ENCODE measurements at regions not wholly inside any gene's neighbourhood (a gene's known extent, or its start where the extent isn't known, plus 50 kb on each side); places are given as distances from the start of the nearest gene placed in this dataset.

DNA sequence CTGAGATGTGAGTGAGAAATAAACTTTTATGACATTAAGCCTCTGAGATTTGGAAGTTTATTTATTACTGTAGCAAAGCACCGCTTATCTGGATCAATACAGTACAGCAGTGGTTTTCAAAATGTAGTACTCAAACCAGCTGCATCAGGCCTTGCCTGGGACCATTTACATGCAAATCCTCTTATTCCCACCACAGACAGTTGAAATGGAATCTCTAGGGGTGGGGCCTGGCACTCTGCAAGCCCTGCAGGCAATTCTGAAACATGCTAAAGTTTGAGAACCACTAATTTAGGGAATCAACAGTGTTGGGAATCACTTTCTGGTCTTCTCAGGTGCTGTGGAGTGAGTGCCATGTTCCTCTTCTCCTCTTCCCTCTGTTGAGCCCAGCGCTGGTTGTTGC is 77.8 kb upstream of the TAMM41 start:
- Histone ChIP-seq H3K9ac (ENCODE audit: low read length) (no peak overlapping the region), H3K9me3 (ENCODE audit: control insufficient read depth, low read length) (no peaks in the 10 kb centered on the region), H3K4me1 (ENCODE audit: control insufficient read depth, insufficient read depth, low read length) (no peaks in the 10 kb centered on the region), H3K27me3 (replicated peaks; ENCODE audit: control insufficient read depth, insufficient read depth, low read length) (peaks cover 27% of the 10 kb centered on the region), H3K4me3 (ENCODE audit: low read length) (no peak overlapping the region), H3K36me3 (ENCODE audit: control insufficient read depth, insufficient read depth, low read length, severe bottlenecking) (no peaks in the 10 kb centered on the region)
- no peak for DNase-seq (ENCODE audit: low read depth)

DNA sequence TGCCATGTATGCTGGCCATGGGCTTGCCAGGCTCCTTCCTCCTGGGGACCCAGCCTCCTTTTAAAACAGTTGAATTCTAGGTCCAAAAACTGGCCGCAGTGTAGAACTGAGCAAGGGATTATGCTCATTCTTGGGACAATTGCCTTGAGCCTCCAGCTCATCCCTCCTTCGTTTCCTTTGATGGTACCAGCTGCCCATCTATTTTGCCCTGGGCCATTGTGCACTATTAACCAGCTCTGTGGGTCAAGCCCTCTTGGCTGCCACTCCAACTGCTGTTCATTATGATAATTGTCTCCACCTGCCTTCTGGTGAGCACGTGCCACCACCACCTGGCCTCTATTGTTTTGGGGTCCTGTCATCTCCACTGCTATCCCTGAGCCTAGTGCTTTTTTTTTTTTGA is 75.8 kb upstream of the SYN2 start:
- H3K27me3 ChIP-seq (replicated peaks; ENCODE audit: control insufficient read depth, insufficient read depth, low read length), result peaks cover 20% of the 10 kb centered on the region
- H3K4me3 ChIP-seq (ENCODE audit: low read length), result no peak overlapping the region
- no peak overlapping the region for H3K9ac ChIP-seq (ENCODE audit: low read length)
- no peak for DNase-seq (ENCODE audit: low read depth)
- H3K9me3 ChIP-seq (ENCODE audit: control insufficient read depth, low read length), result no peaks in the 10 kb centered on the region
- H3K4me1 ChIP-seq (ENCODE audit: control insufficient read depth, insufficient read depth, low read length), result no peaks in the 10 kb centered on the region
- H3K36me3 ChIP-seq (ENCODE audit: control insufficient read depth, insufficient read depth, low read length, severe bottlenecking), result no peaks in the 10 kb centered on the region

DNA sequence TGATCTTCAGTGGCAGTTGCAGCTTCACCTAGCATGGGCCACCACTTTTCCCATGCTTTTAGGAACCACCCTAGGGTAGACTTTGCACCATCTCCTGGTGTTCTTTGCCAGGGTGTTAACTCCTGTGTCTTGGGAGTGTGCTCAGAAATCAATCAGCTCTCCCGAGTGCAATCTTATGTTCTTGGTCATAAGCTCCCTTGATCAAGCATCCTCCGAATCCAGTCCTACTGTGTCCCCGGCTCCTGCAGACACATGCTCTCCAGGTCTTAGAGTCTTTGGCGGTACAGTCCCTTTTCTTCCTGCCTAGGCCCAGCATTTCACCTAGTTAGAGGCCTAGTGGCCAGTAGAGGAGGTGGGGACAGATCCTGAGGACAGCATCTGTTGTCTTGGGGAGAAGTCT is 74.7 kb upstream of the SYN2 start:
- no peaks in the 10 kb centered on the region for H3K36me3 ChIP-seq (ENCODE audit: control insufficient read depth, insufficient read depth, low read length, severe bottlenecking)
- no peaks in the 10 kb centered on the region for H3K9me3 ChIP-seq (ENCODE audit: control insufficient read depth, low read length)
- no peaks in the 10 kb centered on the region for H3K4me1 ChIP-seq (ENCODE audit: control insufficient read depth, insufficient read depth, low read length)
- peaks cover 13% of the 10 kb centered on the region for H3K27me3 ChIP-seq (replicated peaks; ENCODE audit: control insufficient read depth, insufficient read depth, low read length)
- no peak for DNase-seq (ENCODE audit: low read depth)
- no peak overlapping the region for H3K9ac ChIP-seq (ENCODE audit: low read length)
- no peak overlapping the region for H3K4me3 ChIP-seq (ENCODE audit: low read length)

DNA sequence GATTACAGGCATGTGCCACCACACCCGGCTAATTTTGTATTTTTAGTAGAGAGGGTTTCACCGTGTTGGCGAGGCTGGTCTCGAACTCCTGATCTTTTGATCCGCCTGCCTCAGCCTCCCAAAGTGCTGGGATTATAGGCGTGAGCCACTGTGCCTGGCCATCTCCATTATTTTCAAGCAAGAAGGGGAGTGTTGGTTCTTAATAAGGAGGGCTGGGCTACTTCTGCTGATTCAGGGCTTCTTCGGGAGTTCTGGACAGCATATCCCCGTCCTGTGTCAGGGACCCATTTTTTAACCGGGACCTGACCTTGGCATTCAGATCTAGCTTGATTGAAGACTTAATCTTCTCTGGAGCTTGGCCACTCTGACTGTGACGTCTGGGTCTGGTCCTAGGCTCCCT is 74.1 kb upstream of the SYN2 start:
- Histone ChIP-seq H3K9ac (ENCODE audit: low read length) (no peak overlapping the region), H3K4me3 (ENCODE audit: low read length) (no peak overlapping the region), H3K9me3 (ENCODE audit: control insufficient read depth, low read length) (no peaks in the 10 kb centered on the region), H3K4me1 (ENCODE audit: control insufficient read depth, insufficient read depth, low read length) (no peaks in the 10 kb centered on the region), H3K27me3 (replicated peaks; ENCODE audit: control insufficient read depth, insufficient read depth, low read length) (peaks cover 7% of the 10 kb centered on the region), H3K36me3 (ENCODE audit: control insufficient read depth, insufficient read depth, low read length, severe bottlenecking) (no peaks in the 10 kb centered on the region)
- no peak for DNase-seq (ENCODE audit: low read depth)

DNA sequence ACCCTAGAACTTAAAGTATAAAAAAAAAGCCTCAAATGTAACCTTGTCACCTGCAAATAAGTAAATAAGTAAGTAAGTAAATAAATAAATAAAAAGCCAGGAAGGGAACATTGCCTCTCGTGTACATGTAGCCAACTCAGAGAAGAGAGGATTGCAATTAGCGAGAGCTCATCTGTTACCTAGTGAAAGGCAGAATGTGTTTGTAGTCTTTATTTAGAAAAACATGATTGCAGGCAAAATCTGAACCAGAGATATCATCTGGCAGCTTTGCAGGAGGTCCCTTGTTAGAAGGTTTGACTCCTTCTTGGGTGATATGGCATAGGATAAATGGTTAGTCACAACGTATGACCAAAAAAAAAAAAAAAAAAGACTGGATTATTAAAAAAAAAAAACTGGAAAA is 71.6 kb upstream of the SYN2 start:
- Histone ChIP-seq H3K27me3 (replicated peaks; ENCODE audit: control insufficient read depth, insufficient read depth, low read length) (peaks cover 7% of the 10 kb centered on the region), H3K9me3 (ENCODE audit: control insufficient read depth, low read length) (no peaks in the 10 kb centered on the region), H3K9ac (ENCODE audit: low read length) (no peak overlapping the region), H3K4me1 (ENCODE audit: control insufficient read depth, insufficient read depth, low read length) (no peaks in the 10 kb centered on the region), H3K4me3 (ENCODE audit: low read length) (no peak overlapping the region), H3K36me3 (ENCODE audit: control insufficient read depth, insufficient read depth, low read length, severe bottlenecking) (no peaks in the 10 kb centered on the region)
- no peak for DNase-seq (ENCODE audit: low read depth)

DNA sequence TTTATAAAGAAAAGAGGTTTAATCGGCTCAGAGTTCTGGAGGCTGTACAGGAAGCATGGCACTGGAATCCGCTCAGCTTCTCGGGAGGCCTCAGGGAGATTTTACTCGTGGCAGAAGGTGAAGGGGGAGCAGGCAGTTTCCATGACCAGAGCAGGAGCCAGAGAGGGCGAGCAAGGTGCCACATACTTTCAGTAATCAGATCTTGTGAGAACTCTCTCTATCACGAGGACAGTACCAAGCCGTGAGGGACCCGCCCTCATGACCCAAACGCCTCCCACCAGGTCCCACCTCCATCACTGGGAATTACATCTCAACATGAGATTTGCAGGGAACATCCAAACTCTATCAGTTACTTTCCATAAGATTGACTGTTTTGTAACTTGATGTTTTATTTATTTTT is 70.7 kb upstream of the SYN2 start:
- no peak overlapping the region for H3K9ac ChIP-seq (ENCODE audit: low read length)
- H3K4me3 ChIP-seq (ENCODE audit: low read length), result no peak overlapping the region
- no peak for DNase-seq (ENCODE audit: low read depth)
- no peaks in the 10 kb centered on the region for H3K36me3 ChIP-seq (ENCODE audit: control insufficient read depth, insufficient read depth, low read length, severe bottlenecking)
- peaks cover 7% of the 10 kb centered on the region for H3K27me3 ChIP-seq (replicated peaks; ENCODE audit: control insufficient read depth, insufficient read depth, low read length)
- H3K4me1 ChIP-seq (ENCODE audit: control insufficient read depth, insufficient read depth, low read length), result no peaks in the 10 kb centered on the region
- H3K9me3 ChIP-seq (ENCODE audit: control insufficient read depth, low read length), result no peaks in the 10 kb centered on the region

DNA sequence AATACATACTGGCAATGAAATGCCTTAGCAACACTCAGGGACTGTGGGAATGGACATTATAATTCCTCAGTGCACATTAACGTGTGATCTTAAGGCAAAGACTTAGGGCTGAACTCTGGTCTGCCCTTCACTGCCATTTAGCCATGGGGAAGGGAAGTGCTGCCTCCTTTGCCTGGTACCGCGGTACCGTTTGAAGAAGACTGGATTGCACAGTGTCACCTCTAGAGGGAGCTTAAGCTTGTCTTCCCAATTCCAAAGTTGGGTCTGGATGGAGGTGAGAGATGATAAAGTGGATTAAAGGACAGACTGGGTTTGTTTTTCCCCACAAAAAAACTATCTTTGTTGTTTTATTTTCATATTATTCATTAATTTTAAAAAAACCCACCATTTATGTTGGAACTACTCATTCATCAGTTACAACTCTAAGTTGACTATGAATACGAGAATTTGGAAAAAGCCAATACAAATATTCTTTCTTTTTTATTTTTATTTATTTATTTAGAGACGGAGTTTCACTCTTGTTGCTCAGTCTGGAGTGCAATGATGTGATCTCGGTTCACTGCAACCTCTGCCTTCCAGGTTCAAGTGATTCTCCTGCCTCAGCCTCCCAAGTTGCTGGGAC is 60.0 kb upstream of the SYN2 start:
- Histone ChIP-seq H3K27me3 (replicated peaks; ENCODE audit: control insufficient read depth, insufficient read depth, low read length) (no peaks in the 10 kb centered on the region), H3K36me3 (ENCODE audit: control insufficient read depth, insufficient read depth, low read length, severe bottlenecking) (no peaks in the 10 kb centered on the region), H3K4me3 (ENCODE audit: low read length) (no peak overlapping the region), H3K9me3 (ENCODE audit: control insufficient read depth, low read length) (no peaks in the 10 kb centered on the region), H3K4me1 (ENCODE audit: control insufficient read depth, insufficient read depth, low read length) (no peaks in the 10 kb centered on the region), H3K9ac (ENCODE audit: low read length) (no peak overlapping the region)
- peak; percentile 44 for DNase-seq (ENCODE audit: low read depth)

DNA sequence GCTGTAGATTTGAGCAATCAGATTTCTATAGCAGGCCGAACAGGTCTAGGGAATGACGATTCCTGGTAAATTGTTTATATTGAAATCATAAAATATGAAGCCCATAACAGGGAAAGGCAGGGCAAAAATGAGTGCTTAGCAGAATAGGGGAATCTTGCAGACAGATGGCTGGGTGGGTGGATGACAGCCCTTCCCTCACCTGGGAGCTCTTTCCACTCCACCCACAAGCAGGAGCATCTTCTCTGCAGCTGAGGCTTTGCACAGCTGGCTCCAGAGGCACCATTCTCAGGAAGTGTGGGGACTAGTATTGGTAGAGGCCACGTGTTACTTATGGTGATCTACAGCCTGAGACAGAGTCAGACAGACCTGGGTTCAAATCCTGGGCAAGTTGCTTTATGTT is 55.9 kb upstream of the SYN2 start:
- Histone ChIP-seq H3K4me3 (ENCODE audit: low read length) (no peak overlapping the region), H3K9me3 (ENCODE audit: control insufficient read depth, low read length) (peaks cover 13% of the 10 kb centered on the region), H3K27me3 (replicated peaks; ENCODE audit: control insufficient read depth, insufficient read depth, low read length) (no peaks in the 10 kb centered on the region), H3K9ac (ENCODE audit: low read length) (no peak overlapping the region), H3K4me1 (ENCODE audit: control insufficient read depth, insufficient read depth, low read length) (no peaks in the 10 kb centered on the region), H3K36me3 (ENCODE audit: control insufficient read depth, insufficient read depth, low read length, severe bottlenecking) (no peaks in the 10 kb centered on the region)
- no peak for DNase-seq (ENCODE audit: low read depth)

DNA sequence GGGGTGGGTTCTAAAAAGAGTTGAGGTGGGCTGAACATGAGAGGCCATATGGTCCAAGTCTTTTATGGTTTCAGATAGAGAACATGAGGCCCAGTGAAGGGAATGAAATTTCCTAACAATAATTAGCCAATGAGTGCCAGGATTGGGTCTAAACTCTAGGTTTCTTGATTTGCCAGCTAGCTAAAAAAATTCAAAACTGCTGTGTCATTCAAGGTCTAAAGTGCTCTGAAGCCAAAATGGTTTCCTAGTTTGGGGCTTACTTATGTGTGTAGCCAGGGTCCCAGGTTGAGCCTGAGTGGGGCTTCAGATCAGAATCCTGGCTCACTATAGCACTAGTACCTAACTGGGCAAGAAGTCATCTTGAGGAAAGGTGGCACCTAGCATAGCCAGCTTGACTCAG is 55.3 kb upstream of the SYN2 start:
- peaks cover 13% of the 10 kb centered on the region for H3K9me3 ChIP-seq (ENCODE audit: control insufficient read depth, low read length)
- no peak for DNase-seq (ENCODE audit: low read depth)
- H3K27me3 ChIP-seq (replicated peaks; ENCODE audit: control insufficient read depth, insufficient read depth, low read length), result no peaks in the 10 kb centered on the region
- no peak overlapping the region for H3K9ac ChIP-seq (ENCODE audit: low read length)
- H3K4me3 ChIP-seq (ENCODE audit: low read length), result no peak overlapping the region
- H3K36me3 ChIP-seq (ENCODE audit: control insufficient read depth, insufficient read depth, low read length, severe bottlenecking), result no peaks in the 10 kb centered on the region
- H3K4me1 ChIP-seq (ENCODE audit: control insufficient read depth, insufficient read depth, low read length), result no peaks in the 10 kb centered on the region

DNA sequence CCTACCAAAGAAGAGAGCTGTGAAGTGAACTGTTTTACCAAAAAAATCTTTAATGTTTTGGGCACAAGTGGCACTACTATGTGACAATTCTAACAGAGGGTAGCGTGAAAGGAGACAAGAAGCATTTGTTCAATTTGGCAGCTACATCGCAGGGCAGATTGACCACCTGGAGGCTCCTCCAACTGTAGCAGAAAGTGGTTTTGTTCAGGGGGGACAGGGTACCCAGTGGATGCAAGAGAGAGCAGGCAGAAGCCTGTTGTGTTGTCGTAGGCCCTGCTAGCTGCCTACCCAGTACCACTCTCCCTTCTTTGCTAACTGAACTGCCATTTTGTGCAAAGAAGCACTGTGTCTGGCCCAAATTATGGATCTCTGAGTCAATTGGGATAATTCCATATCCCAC is 54.8 kb upstream of the SYN2 start:
- no peaks in the 10 kb centered on the region for H3K4me1 ChIP-seq (ENCODE audit: control insufficient read depth, insufficient read depth, low read length)
- no peaks in the 10 kb centered on the region for H3K36me3 ChIP-seq (ENCODE audit: control insufficient read depth, insufficient read depth, low read length, severe bottlenecking)
- no peaks in the 10 kb centered on the region for H3K27me3 ChIP-seq (replicated peaks; ENCODE audit: control insufficient read depth, insufficient read depth, low read length)
- H3K4me3 ChIP-seq (ENCODE audit: low read length), result no peak overlapping the region
- DNase-seq (ENCODE audit: low read depth), result no peak
- peaks cover 13% of the 10 kb centered on the region for H3K9me3 ChIP-seq (ENCODE audit: control insufficient read depth, low read length)
- H3K9ac ChIP-seq (ENCODE audit: low read length), result no peak overlapping the region

DNA sequence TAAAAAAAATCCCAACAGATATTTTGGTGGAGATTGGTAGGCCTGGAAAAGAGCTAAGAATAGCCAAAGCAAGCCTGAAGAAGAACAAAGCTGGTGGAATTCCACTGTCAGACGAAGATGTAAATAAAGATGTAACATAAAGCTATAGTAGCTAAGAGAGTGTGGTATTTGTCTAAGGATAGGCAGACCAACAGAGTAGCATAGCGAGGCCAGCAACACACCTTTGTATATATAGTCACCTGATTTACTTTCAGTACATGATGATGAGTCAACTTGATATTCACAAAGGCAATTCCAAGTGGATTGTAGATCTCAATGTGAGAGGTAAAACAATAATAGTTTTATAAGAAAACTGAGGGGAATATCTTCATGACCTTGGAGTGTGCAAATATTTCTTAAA is 53.6 kb upstream of the SYN2 start:
- H3K4me1 ChIP-seq (ENCODE audit: control insufficient read depth, insufficient read depth, low read length), result no peaks in the 10 kb centered on the region

DNA sequence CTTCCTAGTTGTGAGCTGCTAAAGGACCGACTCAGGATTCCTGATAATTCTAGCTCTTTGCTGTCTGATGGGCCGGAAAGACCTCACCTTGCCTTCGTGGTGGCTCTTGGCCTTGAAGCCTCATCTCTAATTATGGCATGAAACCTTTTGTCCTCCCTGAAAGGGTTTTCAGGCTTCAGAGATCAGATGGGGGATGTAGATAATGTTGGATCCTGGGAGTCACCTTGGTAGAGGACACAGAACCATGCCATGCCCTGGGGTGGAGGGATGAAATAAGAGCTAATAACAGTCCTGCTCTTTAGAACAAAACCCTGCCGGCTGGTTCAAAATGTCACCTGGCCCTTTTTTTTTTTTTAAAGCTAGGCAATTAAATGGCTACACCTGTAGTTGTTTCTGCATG is 50.8 kb upstream of the SYN2 start:
- no peak for DNase-seq (ENCODE audit: low read depth)
- Histone ChIP-seq H3K9me3 (ENCODE audit: control insufficient read depth, low read length) (peaks cover 13% of the 10 kb centered on the region), H3K9ac (ENCODE audit: low read length) (no peak overlapping the region)

More for the DNA sequence above, 53.6 kb upstream of the SYN2 start:
- Histone ChIP-seq H3K9ac (ENCODE audit: low read length) (no peak overlapping the region), H3K27me3 (replicated peaks; ENCODE audit: control insufficient read depth, insufficient read depth, low read length) (no peaks in the 10 kb centered on the region), H3K36me3 (ENCODE audit: control insufficient read depth, insufficient read depth, low read length, severe bottlenecking) (no peaks in the 10 kb centered on the region), H3K4me3 (ENCODE audit: low read length) (no peak overlapping the region), H3K9me3 (ENCODE audit: control insufficient read depth, low read length) (peaks cover 13% of the 10 kb centered on the region)
- DNase-seq (ENCODE audit: low read depth), result no peak

More for the DNA sequence above, 50.8 kb upstream of the SYN2 start:
- no peaks in the 10 kb centered on the region for H3K36me3 ChIP-seq (ENCODE audit: control insufficient read depth, insufficient read depth, low read length, severe bottlenecking)
- H3K4me3 ChIP-seq (ENCODE audit: low read length), result no peak overlapping the region
- H3K27me3 ChIP-seq (replicated peaks; ENCODE audit: control insufficient read depth, insufficient read depth, low read length), result peaks cover 7% of the 10 kb centered on the region
- no peaks in the 10 kb centered on the region for H3K4me1 ChIP-seq (ENCODE audit: control insufficient read depth, insufficient read depth, low read length)
